ENCODE measurements at regions not wholly inside any gene's neighbourhood (a gene's known extent, or its start where the extent isn't known, plus 50 kb on each side); places are given as distances from the start of the nearest gene placed in this dataset.

DNA sequence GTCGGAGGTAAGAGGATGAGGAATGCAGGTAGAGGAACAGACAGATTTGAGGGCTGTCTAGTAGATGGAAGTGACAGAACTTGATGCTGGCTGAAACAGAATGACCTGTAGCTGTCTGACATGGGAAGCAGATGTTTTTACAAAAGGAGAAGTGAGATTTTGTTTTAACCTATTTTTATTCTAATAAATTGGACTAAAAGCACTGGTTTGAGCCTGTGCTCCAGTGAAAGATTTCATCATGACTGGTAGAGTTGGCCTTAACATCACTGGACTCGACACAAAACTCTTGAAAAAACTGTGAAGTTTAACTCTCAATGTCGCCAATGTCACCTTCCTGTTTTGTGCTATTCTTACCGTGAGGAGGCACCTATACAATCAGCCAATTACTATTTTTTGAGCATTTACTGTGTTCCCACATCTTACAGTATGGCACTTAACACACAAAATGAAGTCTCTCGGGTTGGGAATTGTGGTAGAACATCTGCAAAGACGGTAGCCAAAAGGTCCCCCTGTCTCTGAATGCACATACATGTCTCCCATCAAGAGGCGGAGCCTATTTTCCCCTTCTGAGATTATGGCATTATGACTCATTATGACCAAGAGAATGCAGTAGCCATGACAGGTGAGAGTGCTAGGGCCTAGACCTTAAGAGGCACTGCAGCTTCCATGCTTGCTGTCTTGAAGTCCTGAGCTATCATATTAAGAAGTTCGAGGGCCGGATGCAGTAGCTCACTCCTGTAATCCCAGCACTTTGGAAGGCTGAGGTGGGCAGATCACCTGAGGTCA is 93.2 kb downstream of the FOXF2 start:
- no peak for DNase-seq (ENCODE audit: low spot score)

DNA sequence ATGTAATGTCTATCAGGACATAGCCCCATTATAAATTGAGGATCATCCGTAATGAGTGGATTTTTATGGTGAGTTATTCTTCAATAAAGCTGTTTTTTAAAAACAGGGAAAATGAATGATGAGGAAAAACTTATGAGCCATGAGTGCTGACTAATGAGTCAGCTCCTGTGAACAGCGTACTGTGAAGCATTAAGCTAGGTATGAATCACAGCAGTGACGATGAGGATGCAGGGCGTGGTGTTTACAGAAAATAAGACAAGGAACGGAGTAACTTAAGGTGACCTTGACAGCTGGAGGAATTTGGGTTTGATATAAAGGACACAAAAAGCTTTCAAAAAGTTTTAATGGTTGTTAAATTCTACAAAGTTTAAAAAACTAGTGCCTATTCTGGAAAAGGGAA is 96.3 kb downstream of the FOXF2 start:
- peak; percentile 89 for DNase-seq (ENCODE audit: low spot score)

DNA sequence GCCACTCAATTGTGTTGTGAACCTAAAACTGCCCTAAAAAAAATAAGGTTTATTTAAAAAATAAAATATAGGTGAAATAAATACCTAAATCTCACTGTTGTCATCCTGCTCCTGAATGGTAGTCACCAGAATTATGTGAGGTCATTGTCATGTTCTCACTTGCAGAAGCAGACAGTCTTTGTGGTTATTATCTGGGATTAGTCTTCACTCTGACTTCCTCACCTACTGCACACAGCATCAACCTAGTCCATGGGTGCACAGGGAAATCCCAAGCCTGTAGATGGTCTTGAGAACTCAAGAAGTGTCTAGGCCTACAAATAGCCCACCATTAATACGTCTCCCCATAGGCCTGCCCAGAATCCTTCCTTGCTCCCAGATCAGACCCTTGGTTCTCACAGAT is 97.0 kb downstream of the FOXF2 start:
- DNase-seq (ENCODE audit: low spot score): no peak

DNA sequence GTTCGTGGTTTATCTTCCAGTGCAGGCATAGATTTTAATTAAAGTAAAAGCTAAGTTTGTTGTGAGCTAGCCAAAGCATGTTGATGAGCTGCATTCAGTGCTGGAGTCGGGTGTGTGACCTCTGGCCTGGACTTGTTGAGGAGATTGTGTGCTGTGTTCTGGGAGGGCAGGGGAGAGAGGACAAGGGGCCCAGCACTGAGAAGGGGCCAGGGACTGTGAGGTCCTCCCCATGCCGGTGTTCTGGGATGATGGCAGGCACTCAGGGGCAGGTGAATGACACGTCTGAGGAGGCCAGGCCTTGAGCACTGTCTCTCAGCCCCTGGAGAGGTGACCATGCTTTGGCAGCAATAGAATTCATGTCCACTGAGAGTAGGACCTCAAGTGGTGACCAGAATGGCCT is 97.9 kb downstream of the FOXF2 start:
- no peak for DNase-seq (ENCODE audit: low spot score)

DNA sequence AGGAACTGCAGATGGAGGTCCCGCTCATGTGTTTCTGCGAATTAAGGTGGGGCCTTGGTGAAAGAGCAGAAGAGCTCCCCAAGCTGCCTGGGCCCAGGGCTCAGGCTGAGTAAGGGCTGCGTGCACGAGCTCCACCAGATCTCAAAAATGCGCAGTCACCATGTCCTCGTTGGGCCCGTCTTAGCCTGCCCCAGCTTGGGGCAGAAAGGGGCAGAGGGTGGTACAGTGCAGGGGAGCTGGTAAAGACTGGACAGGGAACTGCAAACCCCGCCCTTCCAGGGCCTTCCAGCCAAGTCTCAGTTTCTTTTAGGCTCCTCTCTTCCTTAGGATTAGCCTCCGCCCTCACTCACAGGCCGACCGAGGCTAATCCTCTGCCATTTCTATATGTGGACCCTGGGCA is 101.6 kb downstream of the FOXF2 start:
- no peak for DNase-seq (ENCODE audit: low spot score)

DNA sequence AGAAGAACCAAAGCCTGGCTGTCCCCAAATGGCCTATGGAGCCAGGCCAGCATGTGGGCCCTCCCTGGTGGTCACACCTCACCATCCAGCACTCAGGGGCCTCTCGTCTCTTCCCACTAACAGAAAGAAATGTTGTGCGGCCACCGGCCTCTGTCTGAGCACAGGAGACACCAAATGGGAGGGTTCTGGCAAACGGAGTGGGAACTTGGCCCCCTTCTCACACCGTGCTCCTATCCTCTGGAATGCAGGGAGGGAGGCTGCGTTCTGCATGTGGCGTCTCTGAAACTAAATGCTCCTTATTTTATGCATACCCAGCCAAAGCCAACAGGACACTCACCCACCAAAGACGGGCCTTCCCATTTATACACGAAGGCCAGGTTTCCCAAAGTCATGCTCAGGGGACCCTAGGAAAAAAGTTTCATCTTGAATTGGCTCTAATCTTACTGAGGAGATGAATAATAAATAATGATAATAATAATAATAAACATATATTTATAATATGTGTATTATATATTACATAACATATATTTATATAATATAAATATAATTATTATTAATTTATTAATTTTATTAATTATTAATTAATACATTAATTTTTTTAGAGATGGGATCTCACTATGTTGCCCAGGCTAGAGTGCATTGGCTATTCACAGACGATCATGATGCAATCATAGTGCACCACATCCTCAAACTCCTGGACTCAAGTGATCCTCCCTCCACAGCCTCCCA is 102.4 kb downstream of the FOXF2 start:
- DNase-seq (ENCODE audit: low spot score): no peak

DNA sequence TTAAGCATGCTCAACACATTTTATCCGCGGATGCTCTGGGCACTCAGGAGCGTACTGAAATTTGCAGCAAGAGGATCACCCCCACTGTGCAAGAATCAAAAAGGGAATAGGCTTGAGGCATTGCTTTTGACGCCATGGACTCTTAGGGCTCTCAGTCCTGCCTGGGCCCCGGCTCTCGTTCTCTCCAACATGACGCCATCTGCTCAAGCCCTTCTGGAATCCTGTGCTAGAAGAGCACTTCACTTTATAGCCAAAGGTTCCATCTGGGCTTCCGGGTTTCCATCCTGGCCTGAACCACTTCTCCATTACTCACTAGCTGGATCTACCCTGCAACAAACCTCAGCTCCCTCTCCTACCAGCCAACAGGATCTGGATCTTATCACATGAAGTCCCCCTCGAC is 105.3 kb downstream of the FOXF2 start:
- DNase-seq (ENCODE audit: low spot score): no peak

DNA sequence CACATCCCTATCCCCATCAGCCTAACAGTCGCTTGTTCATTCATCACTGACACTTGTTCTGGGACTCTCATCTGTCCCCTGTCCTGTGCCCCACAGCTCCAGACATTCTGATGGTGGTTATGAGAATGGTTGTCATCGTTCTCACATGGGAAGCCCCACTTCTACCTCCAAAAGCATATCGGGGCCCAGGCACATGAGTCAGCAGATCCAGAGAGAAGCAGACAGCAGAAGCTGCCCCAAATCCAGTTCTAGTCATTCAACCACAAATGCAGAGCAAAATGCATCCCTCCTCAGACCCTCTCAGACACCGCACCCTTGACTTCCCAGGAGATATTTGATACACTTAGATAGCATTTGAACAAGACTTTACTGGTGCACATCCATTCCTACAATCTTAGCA is 106.0 kb downstream of the FOXF2 start:
- no peak for DNase-seq (ENCODE audit: low spot score)

DNA sequence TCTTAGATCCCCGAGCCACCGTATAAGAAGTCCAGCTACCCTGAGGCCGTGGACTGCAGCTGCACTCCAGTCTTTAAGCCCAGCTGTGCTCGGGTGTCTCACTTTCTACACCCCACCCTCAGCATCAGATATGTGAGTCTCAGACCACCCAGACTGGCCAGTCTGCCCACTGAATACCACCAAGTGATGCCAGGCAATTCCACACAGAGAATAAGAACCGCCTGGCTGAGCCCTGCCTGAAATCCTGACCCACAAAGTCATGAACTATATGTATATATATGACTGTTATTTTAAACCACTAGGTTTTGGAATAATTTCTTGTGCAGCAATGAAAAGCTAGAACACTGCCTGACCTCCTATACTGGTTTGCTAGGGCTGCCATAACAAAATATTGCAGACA is 106.7 kb downstream of the FOXF2 start:
- no peak for DNase-seq (ENCODE audit: low spot score)

DNA sequence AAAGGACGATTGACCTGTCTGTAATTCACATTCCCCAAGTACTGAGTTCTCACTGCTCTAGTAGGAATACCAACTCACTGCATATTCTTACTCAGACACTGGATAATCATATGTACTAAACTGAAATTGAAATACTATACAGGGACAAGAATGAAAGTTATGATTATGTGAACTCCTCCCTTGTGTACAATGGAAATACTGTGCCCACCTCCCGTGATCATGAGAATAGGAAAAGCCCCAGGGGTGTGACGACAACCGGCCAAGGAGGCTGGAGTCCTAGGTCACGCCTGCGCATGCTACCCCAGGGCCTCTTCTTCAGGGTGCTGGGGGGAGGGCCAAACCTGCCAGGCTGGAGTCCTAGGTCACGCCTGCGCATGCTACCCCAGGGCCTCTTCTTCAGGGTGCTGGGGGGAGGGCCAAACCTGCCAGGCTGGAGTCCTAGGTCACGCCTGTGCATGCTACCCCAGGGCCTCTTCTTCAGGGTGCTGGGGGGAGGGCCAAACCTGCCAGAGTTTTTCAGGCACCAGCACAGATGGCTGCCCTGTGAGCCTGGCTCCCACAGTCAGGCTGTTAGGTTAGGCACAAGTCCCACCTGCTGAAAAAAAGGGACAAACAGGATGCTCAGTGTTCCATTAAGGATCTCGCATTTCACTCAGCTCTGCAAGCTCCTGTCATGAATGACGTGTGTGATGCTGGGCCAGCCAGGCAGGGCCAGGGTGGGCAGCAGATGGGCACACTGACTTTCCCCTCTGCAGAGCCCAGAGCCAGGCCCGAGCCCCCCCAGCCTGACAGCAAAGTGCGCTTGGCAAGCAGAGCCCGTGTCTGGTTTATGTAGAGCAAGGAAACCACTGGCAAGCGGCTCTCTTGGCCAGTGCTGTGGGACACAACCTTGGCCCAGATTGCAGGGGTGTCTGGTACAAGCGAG is 107.7 kb downstream of the FOXF2 start:
- DNase-seq (ENCODE audit: low spot score): no peak

DNA sequence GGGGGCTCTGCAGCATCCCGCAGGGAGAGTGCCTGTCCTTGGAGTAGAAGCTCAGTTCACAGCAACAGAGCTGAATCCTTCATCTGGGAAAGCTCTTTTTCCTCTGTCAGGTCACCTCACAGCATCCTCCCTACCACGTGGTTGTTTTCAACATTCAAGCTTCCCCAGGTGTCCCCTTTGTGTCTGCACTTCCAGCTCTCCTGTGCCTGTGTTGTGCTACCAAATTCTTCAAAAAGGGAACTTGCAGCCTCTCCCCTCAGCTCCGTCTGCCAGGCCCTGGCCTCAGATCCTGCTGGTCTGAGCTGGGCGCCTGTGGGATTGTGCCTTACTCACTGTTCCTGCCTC is 108.4 kb downstream of the FOXF2 start:
- DNase-seq (ENCODE audit: low spot score): no peak

DNA sequence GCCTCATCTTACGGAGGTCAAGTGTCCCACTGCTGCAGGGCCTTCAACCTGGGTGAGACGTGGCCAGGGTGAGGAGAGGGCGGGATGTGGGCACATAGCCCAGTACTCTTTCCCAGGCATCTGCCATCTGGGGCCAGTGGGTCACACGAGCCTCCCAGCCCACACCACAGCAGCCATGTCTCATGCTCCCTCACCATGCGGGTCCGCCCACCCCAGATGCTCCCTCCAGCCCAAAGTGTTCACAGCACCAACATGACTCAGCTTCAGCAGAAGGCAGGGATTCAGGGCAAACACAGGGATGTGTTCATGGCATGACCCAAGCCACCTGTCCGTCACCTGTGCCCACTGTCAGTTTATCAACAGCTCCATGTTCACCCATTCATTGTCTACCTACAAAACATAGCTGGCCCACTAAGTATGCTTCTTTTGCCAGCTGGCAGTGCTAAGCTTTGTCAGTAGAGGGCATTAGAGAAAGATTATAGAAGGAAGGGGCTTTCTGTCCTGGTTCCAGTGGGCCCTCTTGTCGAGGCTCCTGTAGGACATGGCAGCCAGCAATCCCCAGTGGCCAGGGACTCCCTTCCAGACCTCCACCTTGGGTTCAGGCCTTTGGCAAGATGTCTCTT is 109.2 kb downstream of the FOXF2 start:
- peak; percentile 50 for DNase-seq (ENCODE audit: low spot score)

DNA sequence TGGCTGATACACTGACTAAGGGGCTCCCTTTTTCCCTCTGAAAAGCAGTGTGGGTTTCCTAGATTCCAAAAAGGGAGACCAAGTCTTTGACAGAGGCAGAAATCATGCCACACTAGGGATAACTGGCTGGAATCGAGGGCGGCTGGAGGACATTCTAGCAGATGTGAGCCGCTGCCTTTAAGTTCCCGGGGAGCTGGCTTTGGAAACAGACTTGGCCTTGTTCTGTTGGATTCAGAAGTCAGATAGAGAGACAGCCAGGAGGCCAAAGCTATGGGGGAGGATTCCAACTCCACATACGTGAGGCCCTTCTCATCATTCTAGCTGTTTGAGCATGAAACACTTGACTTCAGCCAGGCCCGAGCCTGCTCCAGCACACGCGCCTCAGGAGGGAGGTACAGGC is 109.9 kb upstream of the FOXC1 start:
- DNase-seq (ENCODE audit: low spot score): no peak

DNA sequence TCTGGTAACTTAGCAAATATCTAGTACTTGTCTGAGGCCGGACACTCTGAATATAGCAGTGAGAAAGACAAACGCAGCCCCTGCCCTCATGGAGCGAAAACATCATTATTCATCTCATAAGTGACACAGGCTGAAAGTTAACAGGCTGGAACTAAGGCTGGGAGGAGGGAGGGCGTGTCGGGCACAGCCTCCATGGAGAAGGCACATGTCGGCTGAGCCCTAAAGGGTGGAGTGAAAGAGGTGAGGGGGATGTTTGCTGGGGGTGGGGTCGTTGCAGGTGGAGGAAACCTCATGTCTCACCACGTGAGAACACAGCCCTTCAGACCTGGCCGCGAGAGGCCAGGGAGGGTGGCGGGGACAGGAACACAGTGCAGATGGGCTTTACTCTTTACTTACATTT is 108.8 kb upstream of the FOXC1 start:
- DNase-seq (ENCODE audit: low spot score): no peak

DNA sequence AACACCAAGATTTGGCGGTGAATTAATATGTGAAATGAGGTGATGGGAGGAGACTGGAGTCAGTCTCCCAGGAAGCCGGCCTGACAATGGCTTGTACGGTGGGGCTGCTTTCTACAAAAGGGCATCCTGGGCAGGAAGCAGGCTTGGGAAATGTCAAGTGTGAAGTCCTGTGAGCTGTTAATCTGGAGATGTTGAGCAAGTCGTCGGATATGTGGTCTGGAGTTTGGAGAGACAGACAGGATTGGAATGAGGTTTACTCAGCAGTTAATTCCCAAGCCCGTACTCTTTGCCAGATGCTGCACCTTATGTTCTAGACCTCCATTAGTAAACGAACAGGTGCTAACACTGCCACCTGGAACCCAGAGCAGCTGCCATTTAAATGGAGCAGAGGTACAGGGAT is 107.7 kb upstream of the FOXC1 start:
- peak; percentile 63 for DNase-seq (ENCODE audit: low spot score)

DNA sequence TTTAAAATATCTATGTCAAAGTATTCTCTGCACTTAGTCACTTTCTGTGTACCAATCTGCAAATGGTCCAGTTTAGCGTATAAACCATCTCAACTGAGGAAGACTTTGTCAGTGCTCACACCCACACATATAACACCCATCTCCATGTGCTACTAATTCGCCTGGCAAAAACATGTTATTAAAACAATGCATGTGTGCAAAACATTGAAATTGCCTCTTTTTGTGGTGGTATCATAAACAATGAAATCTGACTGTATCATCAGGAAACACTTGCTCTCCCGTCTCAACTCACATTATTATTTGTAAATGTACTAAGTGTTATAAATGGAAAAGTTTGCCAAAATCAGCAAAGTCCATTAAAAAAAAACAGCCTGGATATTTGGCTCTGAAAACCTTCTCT is 105.9 kb upstream of the FOXC1 start:
- DNase-seq (ENCODE audit: low spot score): no peak

DNA sequence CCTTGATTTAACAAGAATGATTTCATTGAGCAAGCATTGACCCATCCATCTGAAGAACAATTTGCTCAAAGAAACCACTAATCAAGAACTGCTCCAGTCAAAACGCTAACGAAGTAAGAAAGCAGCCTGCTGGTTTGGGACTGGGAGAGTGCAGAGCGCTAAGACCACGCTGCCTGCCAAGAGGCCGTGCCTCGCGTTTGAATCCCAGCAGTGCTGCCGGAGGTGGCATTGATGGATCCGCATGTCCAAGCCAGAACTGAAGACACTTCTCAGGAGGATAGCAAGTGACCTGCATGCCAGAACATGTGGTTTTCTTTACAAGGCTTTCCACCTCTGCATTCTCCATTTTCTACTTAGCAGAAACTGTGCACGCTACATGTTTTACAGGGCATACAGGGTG is 105.2 kb upstream of the FOXC1 start:
- DNase-seq (ENCODE audit: low spot score): no peak

DNA sequence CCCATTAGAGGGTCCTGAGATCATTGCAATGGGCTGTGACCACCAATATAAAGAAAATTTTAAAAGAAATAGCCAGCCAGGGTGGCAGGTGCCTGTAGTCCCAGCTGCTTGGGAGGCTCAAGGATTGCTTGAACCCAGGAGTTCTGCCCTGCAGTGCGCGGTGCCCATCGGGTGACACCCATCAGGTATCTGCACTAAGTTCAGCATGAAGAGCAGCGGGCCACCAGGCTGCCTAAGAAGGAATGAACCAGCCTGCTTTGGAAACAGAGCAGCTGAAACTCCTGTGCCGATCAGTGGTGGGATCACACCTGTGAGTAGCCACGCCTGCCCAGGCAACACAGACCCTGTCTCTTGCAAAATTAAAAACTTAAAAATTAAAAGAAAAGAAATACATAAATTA is 102.5 kb upstream of the FOXC1 start:
- DNase-seq (ENCODE audit: low spot score): no peak

DNA sequence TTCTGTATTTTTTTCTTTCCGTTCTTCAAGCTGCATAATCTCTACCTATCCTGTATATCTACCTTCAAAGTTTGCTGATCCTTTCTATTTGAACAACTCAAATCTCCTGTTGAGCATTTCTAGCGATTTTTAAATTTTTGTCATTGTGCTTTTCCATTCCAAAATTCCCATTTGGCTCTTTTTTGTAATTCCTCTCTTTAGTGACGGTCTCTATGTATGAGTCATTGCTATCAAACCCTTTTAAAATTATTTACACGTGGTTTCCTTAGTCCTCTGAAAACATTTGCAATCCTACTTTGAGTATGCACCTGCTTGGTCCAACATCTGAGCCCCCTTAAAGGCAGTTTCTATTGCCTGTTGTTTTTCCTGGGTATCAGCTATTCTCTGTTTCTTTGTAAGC is 100.5 kb upstream of the FOXC1 start:
- peak; percentile 33 for DNase-seq (ENCODE audit: low spot score)

DNA sequence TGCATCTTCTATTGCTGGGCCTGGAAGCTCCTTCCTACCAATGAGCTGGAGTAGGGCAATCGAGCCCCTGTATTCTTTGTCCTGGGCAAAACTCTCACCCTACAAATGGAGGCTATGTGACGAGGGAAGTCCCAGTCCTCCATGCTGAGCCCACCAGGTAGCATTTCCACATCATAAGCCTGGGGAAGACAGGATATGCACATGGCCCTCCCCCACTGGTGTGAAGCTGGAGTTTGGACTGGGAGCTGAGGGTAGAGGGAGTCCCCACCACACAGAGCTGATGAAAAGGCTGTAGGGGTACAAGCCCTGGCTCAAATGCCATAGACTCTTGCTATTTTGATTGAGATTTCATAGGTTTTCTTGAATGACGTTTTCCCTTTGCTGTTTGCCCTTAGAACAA is 99.5 kb upstream of the FOXC1 start:
- DNase-seq (ENCODE audit: low spot score): no peak

DNA sequence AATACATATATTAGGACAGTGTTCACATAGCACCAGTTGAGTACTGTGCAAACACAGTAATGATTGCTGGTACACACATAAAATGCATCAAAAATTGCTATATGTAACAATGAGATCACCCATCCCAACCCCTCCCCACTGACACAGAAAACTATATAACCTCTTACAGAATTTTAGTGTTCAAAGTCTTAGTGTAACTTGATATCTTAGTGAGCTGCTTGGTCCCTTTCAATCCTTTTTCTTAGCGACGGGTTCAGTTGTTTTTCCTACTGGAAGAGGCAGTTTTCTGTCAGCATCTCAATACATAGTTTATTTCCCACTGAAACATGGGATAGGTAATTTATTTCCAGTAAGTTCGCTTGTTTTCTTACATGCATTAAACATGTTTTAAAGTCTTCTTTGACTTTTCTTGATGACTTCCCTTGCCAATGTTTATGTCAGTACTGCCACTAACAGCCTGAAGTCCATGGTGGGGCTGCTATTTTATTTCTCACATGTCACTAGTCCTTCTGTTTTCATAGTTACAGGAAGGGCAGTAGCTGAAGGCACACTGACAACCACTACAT is 96.4 kb upstream of the FOXC1 start:
- no peak for DNase-seq (ENCODE audit: low spot score)

DNA sequence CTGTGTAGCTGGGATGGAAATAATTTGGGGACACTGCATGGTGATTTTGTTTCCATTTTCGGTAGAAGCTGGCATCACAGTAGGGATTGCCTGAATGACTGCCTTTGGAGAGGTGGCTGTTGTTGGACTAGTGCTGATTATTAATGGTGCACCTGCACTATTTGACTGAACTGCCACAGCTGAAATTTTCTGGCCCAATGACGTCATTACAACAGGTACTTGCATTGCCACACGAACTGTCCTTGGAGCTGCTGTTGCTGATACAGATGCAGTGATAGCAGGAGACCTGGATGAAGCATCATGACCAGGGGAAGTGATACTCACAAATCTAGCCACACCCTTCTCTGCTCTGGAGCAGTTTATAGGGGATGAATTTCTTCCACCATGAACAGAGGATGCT is 95.6 kb upstream of the FOXC1 start:
- no peak for DNase-seq (ENCODE audit: low spot score)
